NCI-H1092 treated with DMSO at 0.1 percent for 48 hours (cell line): ENCODE measurements at regions not wholly inside any gene's neighbourhood (a gene's known extent, or its start where the extent isn't known, plus 50 kb on each side); places are given as distances from the start of the nearest gene placed in this dataset.

Experiments used
- DNase-seq: peaks from one replicate; lab custom pipeline; 2025; lab: John Stamatoyannopoulos, UW

- DNase-seq = no peak
These were observed 208.9 kb upstream of the ARHGEF9 start for GRCh38 chrX:63993936-63994335.

- no peak for DNase-seq
These were observed 200.9 kb upstream of the ARHGEF9 start for GRCh38 chrX:63985906-63986305.

DNA sequence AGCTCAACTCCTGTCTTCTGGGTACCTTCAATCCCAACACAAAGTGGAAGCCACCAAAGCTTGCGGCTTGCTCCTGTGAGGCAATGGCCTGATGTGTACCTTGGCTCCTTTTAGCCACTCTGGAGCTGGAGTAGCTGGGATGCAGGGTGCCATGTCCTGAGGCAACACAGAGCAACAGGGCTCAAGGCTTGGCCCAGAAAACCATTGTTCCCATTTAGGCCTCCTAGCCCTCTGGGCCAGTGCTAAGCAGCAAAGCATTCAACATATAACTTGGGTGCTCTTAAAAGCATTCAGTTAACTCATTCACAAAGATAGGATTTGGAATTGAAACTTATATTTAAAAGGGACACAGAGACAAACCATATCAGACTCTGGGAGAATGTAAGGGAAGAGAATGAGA lies 194.5 kb upstream of the ARHGEF9 start:
- no peak for DNase-seq

GRCh38 chrX:63967551-63967950 lies 182.5 kb upstream of the ARHGEF9 start:
- no peak for DNase-seq

GRCh38 chrX:63963095-63963784 lies 178.2 kb upstream of the ARHGEF9 start:
- DNase-seq = no peak

DNA sequence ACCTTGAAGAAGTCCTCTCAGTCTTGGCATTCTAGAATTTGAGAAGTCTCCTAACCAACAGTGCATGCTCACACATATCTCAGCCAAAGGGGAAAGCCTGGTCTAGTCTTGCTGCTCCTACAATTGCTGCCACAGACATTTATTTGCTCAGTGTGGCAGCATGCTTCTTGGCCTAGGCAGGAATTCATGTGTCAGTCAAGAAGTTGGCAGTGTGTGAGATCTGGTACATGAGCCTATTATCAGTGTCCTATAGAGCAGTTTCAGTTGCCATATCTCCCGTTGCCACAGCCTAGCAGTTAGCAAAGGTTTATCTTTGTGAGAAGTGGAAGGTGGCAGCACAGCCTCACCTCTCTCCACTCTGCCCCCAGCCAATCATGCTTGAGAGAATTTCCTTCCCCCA lies 176.9 kb upstream of the ARHGEF9 start:
- DNase-seq = no peak

DNA sequence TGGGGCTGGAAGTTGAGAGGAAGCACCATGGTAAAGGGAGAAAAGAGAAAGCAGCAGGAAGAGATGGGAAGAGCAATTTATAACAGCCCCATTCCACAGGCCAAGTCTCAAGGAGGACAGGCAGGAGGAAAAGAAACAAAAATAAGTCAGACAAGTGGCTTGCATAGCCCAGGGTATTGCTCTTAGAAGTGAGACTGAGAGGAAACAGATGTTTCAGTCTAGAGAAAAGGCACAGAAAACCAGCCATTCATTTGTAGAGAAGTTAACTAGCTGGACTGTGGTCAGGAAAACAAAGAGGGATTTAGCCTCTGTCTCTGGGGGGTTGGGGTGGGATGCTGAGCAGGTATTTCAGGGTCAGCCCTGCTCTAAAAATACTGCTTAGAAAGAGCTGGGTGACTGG lies 175.0 kb upstream of the ARHGEF9 start:
- DNase-seq = no peak

DNA sequence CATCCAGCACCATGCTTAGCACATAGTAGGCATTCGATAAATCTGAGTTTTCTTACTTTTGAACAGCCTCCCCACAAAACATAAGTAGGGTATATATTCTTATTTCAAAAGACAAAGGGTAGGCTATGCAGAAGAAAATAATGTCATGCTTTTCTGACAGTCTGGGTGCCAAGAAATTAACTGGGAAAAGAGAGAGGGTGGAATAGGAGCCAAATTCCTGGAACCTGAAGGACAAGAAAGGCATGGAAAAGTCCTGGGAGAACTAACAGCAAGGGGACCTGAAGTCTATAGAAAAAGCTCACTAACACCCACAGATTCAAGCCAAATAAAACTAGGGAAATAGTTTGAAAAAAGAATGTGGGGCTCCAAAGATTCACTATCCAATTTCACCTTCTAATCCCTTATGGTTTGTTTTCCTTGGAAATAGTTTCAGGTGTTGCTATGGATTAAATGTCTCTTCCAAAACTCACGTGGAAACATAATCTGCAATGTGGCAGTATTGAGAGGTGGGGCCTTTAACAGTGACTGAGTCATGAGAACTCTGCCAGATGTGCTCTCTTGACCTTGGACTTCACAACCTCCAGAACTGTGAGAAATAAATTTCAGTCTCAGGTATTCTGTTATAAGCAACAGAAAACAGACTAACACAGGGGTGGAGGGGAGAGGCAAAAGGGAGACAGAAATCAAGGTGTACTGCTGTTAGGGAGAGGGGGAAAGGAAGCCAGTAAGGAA lies 173.3 kb upstream of the ARHGEF9 start:
- DNase-seq = no peak

- no peak for DNase-seq
These were observed 150.8 kb upstream of the ARHGEF9 start for GRCh38 chrX:63935835-63936234.

GRCh38 chrX:63934791-63935190 lies 149.8 kb upstream of the ARHGEF9 start:
- no peak for DNase-seq

- DNase-seq = no peak
These were observed 149.1 kb upstream of the ARHGEF9 start for GRCh38 chrX:63934160-63934559.

DNA sequence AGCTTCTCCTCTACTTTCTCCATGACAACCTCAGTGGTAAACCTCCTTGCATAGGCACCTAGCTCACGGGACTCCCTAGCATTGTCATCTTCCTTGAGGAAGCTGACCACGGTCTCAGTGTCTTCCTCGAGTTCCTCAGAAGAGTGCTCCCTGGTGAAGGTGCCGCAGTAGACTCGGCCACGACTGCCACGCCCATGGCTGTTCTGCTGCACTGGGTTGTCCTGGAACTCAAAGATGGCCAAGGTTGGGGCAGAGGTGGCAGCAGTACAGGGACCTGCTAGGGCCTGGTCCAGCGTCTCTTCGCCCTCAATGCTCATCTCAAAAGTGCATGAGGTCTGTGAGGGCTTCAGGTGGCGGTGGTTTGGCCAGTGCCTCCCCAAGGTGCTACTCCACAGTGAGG lies 147.9 kb upstream of the ARHGEF9 start:
- no peak for DNase-seq

GRCh38 chrX:63932006-63932405 lies 147.0 kb upstream of the ARHGEF9 start:
- DNase-seq = no peak

DNA sequence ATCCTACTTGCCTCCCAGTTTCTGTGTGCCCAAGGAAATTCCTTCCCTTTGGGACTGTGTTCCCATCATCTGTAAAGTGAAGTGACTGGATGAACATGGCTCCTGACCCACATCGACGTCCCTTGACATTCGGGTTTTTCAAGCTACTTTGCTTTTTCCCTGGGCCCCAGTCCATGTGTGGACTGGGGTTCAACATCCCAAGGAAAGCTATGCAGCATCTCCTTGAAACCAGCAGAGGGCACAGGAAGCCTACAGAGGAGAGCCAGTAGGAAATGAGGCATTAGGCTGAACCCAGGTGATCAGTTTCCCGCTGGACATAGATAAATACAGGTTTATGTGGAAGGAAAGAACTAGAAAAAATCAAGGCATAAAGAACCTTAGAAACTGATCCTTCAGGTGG lies 145.1 kb upstream of the ARHGEF9 start:
- peak; percentile 4 for DNase-seq

DNA sequence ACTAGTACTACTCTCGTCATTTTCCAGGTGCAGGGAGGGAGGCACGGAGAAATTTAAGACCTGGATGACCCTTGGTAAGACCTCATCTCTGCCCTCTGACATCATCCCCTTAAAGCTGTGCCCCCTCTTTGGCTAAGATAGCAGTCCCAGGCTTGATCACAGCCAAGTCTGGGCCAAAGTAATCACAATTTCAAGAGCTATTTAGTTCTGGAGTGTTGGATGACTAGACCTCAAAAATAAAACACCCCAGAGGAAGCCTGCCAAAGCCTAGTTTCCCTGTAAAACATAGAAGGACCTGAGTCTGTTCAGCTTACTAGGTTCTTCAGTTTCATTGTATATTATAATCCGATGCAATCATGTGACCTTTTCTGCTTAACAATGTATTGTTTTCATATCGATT lies 144.6 kb upstream of the ARHGEF9 start:
- no peak for DNase-seq

DNA sequence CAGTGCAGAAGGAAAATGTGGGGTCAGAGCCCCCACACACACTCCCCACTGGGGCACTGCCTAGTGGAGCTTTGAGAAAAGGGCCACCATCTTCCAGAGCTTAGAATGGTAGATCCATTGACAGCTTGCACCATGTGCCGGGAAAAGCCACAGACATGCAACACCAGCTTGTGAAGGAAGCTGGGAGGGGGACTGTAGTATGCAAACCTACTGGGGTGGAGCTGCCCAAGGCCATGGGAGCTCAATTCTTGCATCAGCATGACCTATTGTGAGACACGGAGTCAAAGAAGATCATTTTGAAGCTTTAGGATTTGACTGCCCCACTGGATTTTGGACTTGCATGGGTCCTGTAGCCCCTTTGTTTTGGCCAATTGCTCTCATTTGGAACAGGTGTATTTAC lies 142.8 kb upstream of the ARHGEF9 start:
- no peak for DNase-seq

GRCh38 chrX:63922221-63922620 lies 137.2 kb upstream of the ARHGEF9 start:
- DNase-seq = no peak

DNA sequence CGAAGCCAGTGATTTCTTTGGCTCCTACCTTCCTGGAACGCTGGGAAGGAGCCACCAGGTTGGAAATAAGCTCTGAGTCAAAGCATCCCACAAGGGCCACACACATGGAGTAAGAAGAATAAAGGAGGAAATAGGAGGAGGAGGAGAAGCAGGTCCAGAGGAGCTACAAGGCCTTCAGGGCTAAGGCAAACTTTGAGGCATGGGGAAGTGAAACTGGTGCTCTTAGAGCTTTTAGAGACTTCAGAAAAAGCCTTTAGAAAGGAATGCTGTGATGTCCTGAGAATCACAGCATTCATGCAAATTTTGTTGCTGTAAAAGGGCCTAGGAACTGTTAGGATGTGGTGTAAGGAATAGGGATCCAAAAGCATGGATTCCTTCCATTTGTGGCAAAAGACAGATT lies 135.9 kb upstream of the ARHGEF9 start:
- no peak for DNase-seq

- DNase-seq = no peak
These were observed 134.1 kb upstream of the ARHGEF9 start for GRCh38 chrX:63919081-63919480.

GRCh38 chrX:63918611-63919010 lies 133.6 kb upstream of the ARHGEF9 start:
- DNase-seq = no peak

- DNase-seq = no peak
These were observed 132.3 kb upstream of the ARHGEF9 start for GRCh38 chrX:63917296-63917695.

GRCh38 chrX:63913719-63914118 lies 128.7 kb upstream of the ARHGEF9 start:
- no peak for DNase-seq

DNA sequence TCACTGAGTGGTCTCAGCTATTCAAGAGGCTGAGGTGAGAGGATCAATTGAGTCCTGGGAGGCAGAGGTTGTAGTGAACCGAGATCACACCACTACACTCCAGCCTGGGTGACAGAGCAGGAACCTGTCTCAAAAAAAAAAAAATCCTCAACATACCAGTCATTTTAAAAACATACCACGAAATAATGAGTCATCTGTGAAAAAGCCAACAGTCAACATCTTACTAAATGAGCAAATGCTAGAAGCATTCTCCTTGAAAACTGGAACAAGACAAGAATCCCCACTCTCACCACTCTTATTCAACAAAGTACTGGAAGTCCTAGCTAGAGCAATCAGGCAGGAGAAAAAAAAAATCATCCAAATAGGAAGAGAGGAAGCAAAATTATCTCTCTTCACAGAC lies 104.0 kb upstream of the ARHGEF9 start:
- DNase-seq = no peak
